IMR-90 (cell line): ENCODE measurements at regions not wholly inside any gene's neighbourhood (a gene's known extent, or its start where the extent isn't known, plus 50 kb on each side); places are given as distances from the start of the nearest gene placed in this dataset.

Experiments
- ATAC-seq: fragments of 200-7000 bp; cut with Tn5 transposase; 2 replicates; pipeline ENCODE4 v1.9.1; 2020; ENCODE audit warnings: low read depth, mild to moderate bottlenecking, moderate library complexity
- BruUV-seq: library from RNA; stranded (reverse); fragments of 400-500 nt; replicated peaks from 2 replicates; lab custom pipeline; 2021; lab: Mats Ljungman, UMichigan
- CTCF ChIA-PET: fragments of 300-600 bp; formaldehyde crosslinking; extraction: SDS; loops from one replicate; lab custom pipeline; 2021; ENCODE audit warnings: antibody characterized with exemption; lab: Yijun Ruan, JAX
- POLR2A ChIA-PET: fragments of 300-600 bp; sonication (Branson Sonifier 250); formaldehyde crosslinking; loops from one replicate; lab custom pipeline; 2022; ENCODE audit warnings: antibody characterized with exemption; ENCODE audit not compliant: unreplicated experiment; lab: Charles Lee
- DNase-seq: peaks from one replicate; pipeline ENCODE4 v3.0.0; 2013
- H2AFZ ChIP-seq: replicated peaks from 2 replicates; pipeline ENCODE3; 2013; ENCODE audit warnings: low read length, mild to moderate bottlenecking; ENCODE audit not compliant: poor library complexity
- H2AK5ac ChIP-seq: 2 replicates; pipeline ENCODE4 v1.6.1; 2013; ENCODE audit warnings: low read depth, low read length, inconsistent platforms
- H2AK9ac ChIP-seq: replicated peaks from 2 replicates; pipeline ENCODE3; 2013; ENCODE audit warnings: mild to moderate bottlenecking, low read depth, low read length, moderate library complexity; ENCODE audit not compliant: poor library complexity
- H2BK120ac ChIP-seq: 2 replicates; pipeline ENCODE4 v1.6.1; 2013; ENCODE audit warnings: low read depth, low read length, inconsistent platforms
- H2BK15ac ChIP-seq: 3 replicates; pipeline ENCODE4 v1.6.1; 2013; ENCODE audit warnings: low read depth, low read length, inconsistent platforms
- H2BK20ac ChIP-seq: 2 replicates; pipeline ENCODE4 v1.6.1; 2013; ENCODE audit warnings: low read depth, mild to moderate bottlenecking, inconsistent platforms, low read length, moderate library complexity
- H2BK5ac ChIP-seq: 2 replicates; pipeline ENCODE4 v1.6.1; 2013; ENCODE audit warnings: mild to moderate bottlenecking, low read depth, low read length, inconsistent platforms; ENCODE audit not compliant: poor library complexity, severe bottlenecking
- H3K14ac ChIP-seq: replicated peaks from 2 replicates; pipeline ENCODE4 v1.6.1; 2013; ENCODE audit warnings: low read depth, low read length, inconsistent platforms
- H3K18ac ChIP-seq: 2 replicates; pipeline ENCODE4 v1.6.1; 2013; ENCODE audit warnings: low read depth, low read length, control low read depth
- H3K23ac ChIP-seq: 2 replicates; pipeline ENCODE4 v1.6.1; 2013; ENCODE audit warnings: low read depth, low read length, inconsistent platforms
- H3K27ac ChIP-seq: 2 replicates; pipeline ENCODE4 v1.5.1; 2013; ENCODE audit warnings: mild to moderate bottlenecking, control low read depth, low read length; ENCODE audit not compliant: insufficient read depth
- H3K27me3 ChIP-seq: 2 replicates; pipeline ENCODE4 v1.6.1; 2013; ENCODE audit warnings: low read length; ENCODE audit not compliant: control insufficient read depth, insufficient read depth
- H3K36me3 ChIP-seq: 2 replicates; pipeline ENCODE4 v1.6.1; 2013; ENCODE audit warnings: low read length, mixed read lengths; ENCODE audit not compliant: control insufficient read depth, insufficient read depth
- H3K4ac ChIP-seq: 2 replicates; pipeline ENCODE4 v1.6.1; 2013; ENCODE audit warnings: low read depth, low read length, inconsistent platforms
- H3K4me1 ChIP-seq: 2 replicates; pipeline ENCODE4 v1.6.1; 2013; ENCODE audit warnings: low read length, mixed read lengths; ENCODE audit not compliant: control insufficient read depth, insufficient read depth
- H3K4me2 ChIP-seq: 2 replicates; pipeline ENCODE4 v1.6.1; 2013; ENCODE audit warnings: low read depth, mild to moderate bottlenecking, control low read depth, low read length, moderate library complexity
- H3K4me3 ChIP-seq: 2 replicates; pipeline ENCODE4 v1.5.1; 2013; ENCODE audit warnings: low read depth, mild to moderate bottlenecking, control low read depth, low read length, moderate library complexity; ENCODE audit not compliant: insufficient read depth
- H3K56ac ChIP-seq: 2 replicates; pipeline ENCODE4 v1.6.1; 2013; ENCODE audit warnings: low read length, inconsistent platforms; ENCODE audit not compliant: insufficient read depth; ENCODE audit errors: extremely low read depth
- H3K79me1 ChIP-seq, 2 experiments: 2 replicates each; pipeline ENCODE4 v1.6.1; 2013; ENCODE audit warnings: low read length in 2 of 2, inconsistent platforms in 1 of 2, low read depth in 1 of 2
- H3K9ac ChIP-seq: 2 replicates; pipeline ENCODE4 v1.6.1; 2013; ENCODE audit warnings: low read depth, low read length, control low read depth
- H3K9me1 ChIP-seq: 2 replicates; pipeline ENCODE4 v1.6.1; 2013; ENCODE audit warnings: low read length, inconsistent platforms; ENCODE audit not compliant: insufficient read depth
- H3K9me3 ChIP-seq: 2 replicates; pipeline ENCODE4 v1.6.1; 2013; ENCODE audit warnings: low read length; ENCODE audit not compliant: control insufficient read depth, insufficient read depth
- H4K20me1 ChIP-seq: 2 replicates; pipeline ENCODE4 v1.6.1; 2013; ENCODE audit warnings: low read length, inconsistent platforms; ENCODE audit not compliant: insufficient read depth
- H4K5ac ChIP-seq: 2 replicates; pipeline ENCODE4 v1.6.1; 2013; ENCODE audit warnings: mild to moderate bottlenecking, low read depth, low read length, control low read depth
- H4K8ac ChIP-seq, 2 experiments: 2 replicates each; pipeline ENCODE4 v1.6.1; 2013; ENCODE audit warnings: low read depth in 2 of 2, low read length in 2 of 2, control low read depth in 1 of 2, inconsistent platforms in 1 of 2
- H4K91ac ChIP-seq: 2 replicates; pipeline ENCODE4 v1.6.1; 2013; ENCODE audit warnings: low read depth, low read length, inconsistent platforms; ENCODE audit not compliant: insufficient read depth
- CEBPB ChIP-seq: IDR thresholded peaks from 2 replicates; pipeline ENCODE4 v1.6.1; 2012; ENCODE audit warnings: low read depth, low read length, improper control_type of control experiment
- CHD1 ChIP-seq: IDR thresholded peaks from 2 replicates; pipeline ENCODE4 v1.6.1; 2012; ENCODE audit warnings: low read depth, low read length, improper control_type of control experiment
- WGBS, 2 experiments: methylation state at CpG; one replicate each; pipeline versions ENCODE4 v1.1.5 to v1.1.7; 2013; ENCODE audit warnings: missing lambda C conversion rate in 2 of 2; ENCODE audit not compliant: insufficient read length in 1 of 2; ENCODE audit errors: extremely low coverage in 2 of 2; 5-methylcytosine and 5-hydroxymethylcytosine counted together
- dilution Hi-C: fragments of 300-500 bp; cut with HindIII; formaldehyde crosslinking; loops from one replicate; pipeline ENCODE4 v1.14.3; 2018; ENCODE audit warnings: low sequenced_read_pairs; ENCODE audit not compliant: unreplicated experiment
- in situ Hi-C: fragments of 300-500 bp; cut with MboI; formaldehyde crosslinking; loops from 3 replicates; pipeline ENCODE4 v1.14.3; 2019; ENCODE audit warnings: low sequenced_read_pairs, inconsistent platforms, mixed read lengths
- intact Hi-C: fragments of 100-400 bp; cut with micrococcal nuclease; formaldehyde crosslinking; loops from 2 replicates; pipeline ENCODE4 v1.10.0; 2022

DNA sequence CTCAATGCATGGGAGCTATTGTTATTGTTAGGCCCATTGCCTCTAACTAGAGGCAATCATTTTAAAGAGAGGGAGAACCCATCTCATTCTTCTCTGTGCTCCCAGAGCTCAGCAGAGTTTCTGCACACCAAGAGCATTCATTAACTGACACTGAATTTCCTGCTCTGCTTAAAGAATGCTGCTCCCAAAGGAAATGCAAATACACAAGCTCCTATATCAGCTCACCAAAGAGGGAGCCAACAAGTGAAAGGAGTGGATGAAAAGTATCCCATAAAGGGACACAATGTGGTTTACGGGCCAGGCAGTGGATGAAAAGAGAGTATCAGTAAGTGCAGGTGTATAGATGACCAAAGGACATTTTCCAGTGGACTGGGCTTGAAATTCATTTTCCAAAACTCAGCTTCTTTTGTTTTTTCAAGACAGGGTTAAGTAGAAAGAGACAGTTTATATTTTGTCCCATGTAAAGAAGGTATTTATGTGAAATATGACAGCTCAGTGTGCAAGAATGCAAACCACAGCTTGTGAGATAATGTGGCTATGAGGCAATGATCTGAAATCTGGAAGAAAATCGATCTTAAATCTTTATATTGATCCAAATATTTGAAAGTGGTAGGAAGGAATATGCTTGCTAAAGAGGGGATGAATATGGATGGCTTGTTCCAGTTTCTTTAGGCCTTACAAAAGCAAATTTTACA, 207.7 kb upstream of the CAMK1G start:
- POLR2A ChIA-PET: no interaction called here
- Histone ChIP-seq H3K23ac (no peak overlapping the region), H3K4me2 (peak overlapping the region; percentile 25; the same call in 1 of the 2 replicates), H2BK20ac (peak overlapping the region; percentile 55; the same call in 1 of the 2 replicates), H3K56ac (no peak overlapping the region), H2BK15ac (peak overlapping the region; percentile 77; the same call in 1 of the 3 replicates), H3K4me1 (peaks cover 18% of the 10 kb centered on the region), H3K36me3 (no peaks in the 10 kb centered on the region), H3K27me3 (no peaks in the 10 kb centered on the region), H3K14ac (no peak overlapping the region), H3K9ac (no peak overlapping the region; the same call in 1 of the 2 replicates), H3K79me1 (no peaks in the 10 kb centered on the region), H3K9me1 (no peaks in the 10 kb centered on the region; the same call in 1 of the 2 replicates), H4K5ac (no peak overlapping the region), H3K18ac (no peak overlapping the region; the same call in 1 of the 2 replicates), H2AK5ac (no peak overlapping the region), H3K27ac (no peak overlapping the region), H4K91ac (no peak overlapping the region), H4K8ac (peak overlapping the region in 1 of 2 experiments; percentile 27; a peak in 1 of 4 replicates), H3K9me3 (no peaks in the 10 kb centered on the region), H2AFZ (no peak overlapping the region), H4K20me1 (no peaks in the 10 kb centered on the region), H2BK120ac (peak overlapping the region; percentile 56; the same call in 1 of the 2 replicates), H3K4me3 (no peak overlapping the region), H2AK9ac (no peak overlapping the region), H3K4ac (peak overlapping the region; percentile 38; the same call in 1 of the 2 replicates), H2BK5ac (peak overlapping the region; percentile 57)
- no TSS peak for BruUV-seq
- in situ Hi-C loops (no loop called here), intact Hi-C loops (no loop called here), dilution Hi-C loops (no loop called here)
- TF ChIP-seq CHD1 (no peak), CEBPB (peak; percentile 90)
- CTCF ChIA-PET: interaction anchor here (0.6 to 1.7 kb wide), 4 partner anchors 12 to 846 kb away, joined by 3 to 5 read pairs (median 3); no protein-coding TSS in a partner anchor
- ATAC-seq (peak; percentile 51), DNase-seq (peak; percentile 71)
- no CpG with 5 or more reads among the region's 2 CpGs for WGBS, 2 experiments
